Skin epidermis (tissue), 12 donors: ENCODE measurements at regions not wholly inside any gene's neighbourhood (a gene's known extent, or its start where the extent isn't known, plus 50 kb on each side); places are given as distances from the start of the nearest gene placed in this dataset.
"Not testable (repeated sequence)": the region's sequence is repeated elsewhere in the genome, so short reads cannot be mapped to it uniquely, and the experiment has no call there.

Experiments
- H3K27ac ChIP-seq, 21 experiments: fragments of 200-600 bp; sonication (generic) in 11 of 21; one replicate each; pipeline ENCODE4 v1.5.0; 2020; ENCODE audit warnings: mild to moderate bottlenecking in 3 of 21, inconsistent platforms in 2 of 21, moderate library complexity in 2 of 21
- H3K4me3 ChIP-seq, 7 experiments: fragments of 200-600 bp; sonication (generic) in 2 of 7; one replicate each; pipeline ENCODE4 v1.5.0; 2020; ENCODE audit warnings: inconsistent platforms in 2 of 7, mild to moderate bottlenecking in 2 of 7, moderate library complexity in 1 of 7

DNA sequence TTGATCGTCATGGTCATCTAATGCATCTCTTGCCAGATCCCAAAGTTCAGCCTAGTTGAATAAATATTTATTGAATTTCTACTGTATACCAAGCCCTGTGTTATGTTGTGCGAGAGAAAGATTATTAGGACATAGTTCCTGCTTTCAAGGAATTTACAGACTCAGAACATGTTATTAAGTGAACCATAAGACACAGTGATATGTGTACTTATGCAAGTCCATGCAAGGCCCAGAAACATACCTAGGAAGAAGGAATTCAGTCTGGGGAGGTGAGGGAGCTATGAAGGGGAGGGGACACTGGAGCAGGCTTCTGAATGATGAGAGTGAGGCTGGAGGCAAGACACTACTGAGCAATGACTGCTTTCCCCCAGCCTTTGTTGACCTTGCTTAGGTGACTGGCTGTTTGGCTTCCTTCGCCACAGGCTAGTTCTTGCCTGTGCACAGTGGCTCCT, 81.4 kb downstream of the ACAA2 start:
- Histone ChIP-seq H3K27ac (peak overlapping the region in 1 of 21 experiments; percentile 48), H3K4me3 (no peak overlapping the region)

DNA sequence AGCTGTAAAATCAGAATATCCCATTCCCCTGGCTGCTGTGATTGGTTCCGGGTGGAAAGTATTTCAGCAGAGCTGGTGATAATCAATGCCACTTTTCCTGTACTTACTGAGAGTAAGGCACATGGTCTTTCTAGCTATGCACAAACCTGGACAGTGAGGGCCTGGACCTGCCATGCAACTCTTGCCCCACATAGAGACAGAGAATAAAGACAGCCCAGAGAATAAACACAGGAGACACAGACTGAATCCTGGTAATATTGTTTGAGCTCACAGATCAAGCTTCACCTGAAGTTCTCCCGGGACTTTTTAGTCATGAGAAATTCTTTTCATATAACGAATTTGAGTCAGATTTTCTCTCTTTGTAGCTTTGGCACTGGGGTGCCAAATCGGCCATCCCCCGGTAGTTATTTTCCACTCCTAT, 81.9 kb downstream of the ACAA2 start:
- Histone ChIP-seq H3K27ac (peak overlapping the region in 1 of 21 experiments; percentile 48), H3K4me3 (no peak overlapping the region)

DNA sequence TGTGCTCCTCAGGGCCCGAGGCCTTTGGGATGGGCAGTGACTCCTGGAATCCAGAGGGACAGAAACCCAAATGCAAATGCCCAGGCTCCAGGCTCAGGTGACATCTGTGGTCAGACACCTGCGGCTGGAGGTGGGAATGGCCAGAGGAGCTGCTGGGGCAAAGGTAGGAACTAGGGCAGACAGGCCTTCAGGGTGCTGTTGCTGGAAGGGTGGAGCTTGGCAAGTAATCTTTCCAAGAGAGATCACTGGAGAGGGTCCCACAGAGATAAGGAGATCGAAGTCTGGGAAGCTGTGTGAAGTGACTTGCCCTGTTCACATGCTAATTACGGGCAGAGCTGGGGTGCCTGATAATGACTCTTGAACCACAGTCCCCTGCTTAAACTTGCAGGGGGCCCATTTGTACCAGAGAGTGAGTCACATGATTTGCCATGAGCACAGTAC, 82.4 kb downstream of the ACAA2 start:
- no peak overlapping the region for H3K4me3 ChIP-seq
- H3K27ac ChIP-seq, result peak overlapping the region in 1 of 21 experiments; percentile 48

DNA sequence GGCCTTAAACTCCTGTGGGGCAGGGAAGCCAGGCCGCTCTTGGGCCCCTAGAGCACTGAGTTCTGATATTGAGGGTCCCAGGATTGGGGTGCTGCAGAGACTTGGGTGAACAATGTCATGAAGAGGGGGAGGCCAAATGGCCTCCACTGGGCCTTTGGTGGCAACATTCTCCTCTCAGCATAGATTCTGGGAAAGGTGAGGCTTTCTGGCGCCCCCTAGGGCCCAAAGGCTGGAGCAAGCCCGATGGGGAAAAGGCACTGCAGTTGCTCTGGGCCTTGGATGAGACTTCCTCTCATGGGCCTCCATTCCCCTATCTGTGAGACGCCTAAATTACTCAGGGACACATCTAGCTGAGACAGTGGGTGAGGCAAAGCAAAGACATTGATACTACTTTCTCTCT, 84.8 kb downstream of the ACAA2 start:
- no peak overlapping the region for H3K4me3 ChIP-seq
- H3K27ac ChIP-seq, result peak overlapping the region in 1 of 21 experiments; percentile 6

GRCh38 chr18:49727816-49728215, 85.5 kb downstream of the ACAA2 start:
- H3K4me3 ChIP-seq, result no peak overlapping the region
- H3K27ac ChIP-seq, result no peak overlapping the region

DNA sequence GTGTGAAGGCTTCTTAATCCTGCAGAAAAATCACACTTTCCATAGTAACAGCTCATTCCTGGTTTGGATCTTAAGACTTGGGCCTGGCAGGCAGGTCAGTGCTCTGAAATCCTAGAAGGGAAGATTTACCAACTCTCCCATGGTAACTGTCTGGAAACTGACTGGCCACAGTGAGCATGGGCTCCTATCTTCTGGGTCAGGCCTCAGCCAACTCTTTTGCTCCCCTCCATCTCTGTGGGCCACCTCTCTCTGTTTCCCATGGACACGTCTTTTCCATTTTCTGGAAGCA, 86.7 kb downstream of the ACAA2 start:
- Histone ChIP-seq H3K4me3 (no peak overlapping the region), H3K27ac (peak overlapping the region in 10 of 21 experiments; percentile 11 to 80 (median 30))

DNA sequence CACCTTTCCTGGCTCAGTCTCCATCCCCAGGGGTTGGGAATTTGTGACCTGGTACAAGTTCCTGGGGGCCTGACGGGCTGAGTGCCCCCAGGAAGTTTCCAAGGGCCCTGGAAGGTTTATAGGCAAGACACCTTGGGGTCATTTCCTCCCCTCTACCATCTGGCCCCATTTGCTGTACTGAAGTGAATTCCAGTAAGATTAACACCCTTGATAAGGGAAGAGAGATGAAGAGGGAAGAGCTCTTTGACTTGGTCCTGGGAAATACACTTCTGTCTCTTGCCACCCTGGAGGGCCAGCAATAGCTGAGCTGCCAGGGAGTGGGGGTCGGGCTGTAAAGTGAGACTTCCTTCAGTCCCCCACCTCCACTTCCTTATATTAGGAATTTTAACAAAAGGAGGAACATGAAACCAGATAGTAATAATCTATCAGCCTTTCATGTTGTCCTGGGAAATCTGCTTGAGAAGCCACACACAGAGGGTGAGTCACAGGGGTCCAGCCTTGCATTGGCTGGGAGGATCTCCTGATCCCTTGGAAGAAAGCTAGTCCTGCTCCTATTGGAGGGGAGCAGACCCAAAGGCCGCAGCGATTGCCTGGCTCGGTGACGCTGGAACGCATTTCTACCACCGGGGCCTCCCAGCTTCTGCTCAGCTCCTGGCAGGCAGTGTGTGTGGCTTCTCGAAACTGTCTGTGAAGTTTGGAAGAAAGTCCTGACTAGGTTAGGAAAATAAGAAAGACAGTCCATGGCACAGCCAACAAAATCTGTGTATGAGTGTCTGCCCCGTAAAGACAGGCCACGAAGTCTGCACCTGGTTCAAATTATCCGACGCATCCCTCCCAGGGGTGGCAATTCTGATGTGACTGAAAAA, 87.3 kb downstream of the ACAA2 start:
- Histone ChIP-seq H3K4me3 (no peak overlapping the region), H3K27ac (peak overlapping the region in 14 of 21 experiments; percentile 11 to 80 (median 42))

GRCh38 chr18:49723648-49724180, 89.6 kb downstream of the ACAA2 start:
- Histone ChIP-seq H3K4me3 (no peak overlapping the region), H3K27ac (peak overlapping the region in 5 of 21 experiments; percentile 18 to 52 (median 40))

DNA sequence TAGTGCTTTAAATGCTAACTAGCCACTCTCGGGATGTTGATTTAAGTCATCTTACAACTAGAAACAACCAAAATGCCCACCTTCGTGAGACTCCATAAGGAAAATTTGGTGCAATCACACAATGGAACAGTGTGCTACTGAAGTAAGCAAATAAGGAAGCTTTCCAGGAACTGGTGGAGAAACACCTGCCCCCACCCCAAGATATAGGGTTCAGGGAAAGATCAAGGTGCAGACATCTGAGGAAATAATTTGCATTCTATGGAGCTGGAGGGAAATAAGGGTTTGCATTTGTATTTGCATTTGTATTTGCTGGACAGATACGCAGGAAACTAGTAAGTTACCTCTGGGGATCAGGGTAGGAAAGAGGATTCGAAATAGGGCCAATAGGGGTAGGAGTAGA, 90.9 kb downstream of the ACAA2 start:
- Histone ChIP-seq H3K4me3 (no peak overlapping the region), H3K27ac (no peak overlapping the region)

DNA sequence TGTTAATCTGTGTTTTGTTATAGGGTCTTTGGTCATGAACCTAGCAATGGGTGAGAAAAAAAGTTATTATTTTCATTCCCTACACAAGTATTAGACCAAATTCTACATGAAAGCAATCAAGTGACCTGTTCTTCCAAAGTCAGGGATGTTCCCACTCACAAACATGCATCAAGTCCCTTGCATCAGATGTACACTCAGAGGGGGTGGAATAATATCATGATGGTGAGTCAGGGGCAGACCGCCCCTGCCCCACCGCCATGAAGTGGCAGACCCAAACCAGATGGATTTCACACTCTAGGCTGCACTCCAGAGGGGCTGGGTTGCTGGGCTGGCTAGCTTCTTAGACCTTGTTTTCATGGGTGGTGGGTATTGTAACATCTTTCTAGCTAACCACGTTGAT, 91.4 kb downstream of the ACAA2 start:
- no peak overlapping the region for H3K4me3 ChIP-seq
- H3K27ac ChIP-seq, result no peak overlapping the region

DNA sequence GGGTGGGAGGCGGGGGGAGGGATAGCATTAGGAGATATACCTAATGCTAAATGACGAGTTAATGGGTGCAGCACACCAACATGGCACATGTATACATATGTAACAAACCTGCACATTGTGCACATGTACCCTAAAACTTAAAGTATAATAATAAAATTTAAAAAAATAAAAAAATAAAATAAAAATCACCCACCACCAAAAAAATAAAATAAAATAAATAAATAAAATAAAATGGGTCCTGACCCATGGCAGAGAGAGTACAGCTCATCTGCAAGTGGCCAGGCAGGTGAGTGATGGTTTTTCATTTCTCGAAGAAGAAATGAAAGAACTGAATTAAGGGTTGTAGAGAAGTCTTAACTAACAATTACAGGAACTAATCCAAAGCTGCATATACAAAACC, 92.4 kb downstream of the ACAA2 start:
- not testable (repeated sequence) for H3K27ac ChIP-seq, H3K4me3 ChIP-seq

DNA sequence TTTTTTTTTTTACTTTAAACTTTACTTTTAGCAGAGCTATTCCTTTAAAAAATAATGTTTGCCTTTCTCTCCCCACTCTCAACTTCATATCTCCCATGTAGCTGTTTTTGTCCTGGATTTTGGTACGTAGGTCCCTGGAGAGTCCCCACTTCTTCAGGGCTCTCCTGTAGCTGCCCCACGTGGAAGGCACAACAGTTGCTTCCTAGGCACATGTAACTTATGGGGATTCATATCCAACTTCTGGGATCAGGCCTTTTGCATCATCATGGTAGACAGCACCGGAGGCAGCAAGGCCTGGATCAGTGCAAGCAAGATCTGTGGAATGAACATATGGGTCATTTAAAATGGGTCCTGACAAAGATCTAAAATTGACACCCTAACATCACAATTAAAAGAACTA, 95.7 kb downstream of the ACAA2 start:
- Histone ChIP-seq H3K27ac (no peak overlapping the region), H3K4me3 (no peak overlapping the region)

DNA sequence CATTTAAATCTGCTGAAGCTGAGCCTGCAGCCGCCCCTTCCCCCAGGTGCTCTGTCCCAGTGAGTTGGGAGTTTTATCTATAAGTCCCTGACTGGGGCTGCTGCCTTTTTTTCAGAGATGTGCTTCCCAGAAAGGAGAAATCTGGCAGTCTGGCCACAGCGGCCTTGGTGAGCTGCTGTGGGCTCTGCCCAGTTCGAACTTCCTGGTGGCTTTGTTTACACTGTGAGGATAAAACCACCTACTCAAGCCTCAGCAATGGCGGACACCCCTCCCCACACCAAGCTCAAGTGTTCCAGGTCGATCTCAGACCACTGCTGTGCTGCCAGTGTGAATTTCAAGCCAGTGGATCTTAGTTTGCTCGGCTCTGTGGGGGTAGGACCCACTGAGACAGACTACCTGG, 97.3 kb downstream of the ACAA2 start:
- Histone ChIP-seq H3K27ac (no peak overlapping the region), H3K4me3 (no peak overlapping the region)

DNA sequence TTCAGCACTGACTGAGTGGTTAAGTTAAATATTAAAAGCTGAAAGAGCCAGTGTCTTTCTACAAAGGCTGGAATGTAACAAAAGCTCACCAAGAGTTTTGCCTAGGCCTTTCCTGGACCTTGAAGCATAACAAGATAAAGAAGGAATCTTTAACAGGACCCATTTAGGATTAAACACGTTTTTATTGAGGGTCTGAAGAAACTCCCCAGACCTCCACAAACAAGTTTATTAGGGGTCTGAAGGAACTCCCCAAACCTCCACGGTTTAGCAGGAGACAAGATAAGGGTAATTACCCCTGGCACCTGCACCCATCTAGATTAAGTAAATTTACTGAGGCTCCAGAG, 104.0 kb downstream of the ACAA2 start:
- Histone ChIP-seq H3K27ac (no peak overlapping the region), H3K4me3 (no peak overlapping the region)

DNA sequence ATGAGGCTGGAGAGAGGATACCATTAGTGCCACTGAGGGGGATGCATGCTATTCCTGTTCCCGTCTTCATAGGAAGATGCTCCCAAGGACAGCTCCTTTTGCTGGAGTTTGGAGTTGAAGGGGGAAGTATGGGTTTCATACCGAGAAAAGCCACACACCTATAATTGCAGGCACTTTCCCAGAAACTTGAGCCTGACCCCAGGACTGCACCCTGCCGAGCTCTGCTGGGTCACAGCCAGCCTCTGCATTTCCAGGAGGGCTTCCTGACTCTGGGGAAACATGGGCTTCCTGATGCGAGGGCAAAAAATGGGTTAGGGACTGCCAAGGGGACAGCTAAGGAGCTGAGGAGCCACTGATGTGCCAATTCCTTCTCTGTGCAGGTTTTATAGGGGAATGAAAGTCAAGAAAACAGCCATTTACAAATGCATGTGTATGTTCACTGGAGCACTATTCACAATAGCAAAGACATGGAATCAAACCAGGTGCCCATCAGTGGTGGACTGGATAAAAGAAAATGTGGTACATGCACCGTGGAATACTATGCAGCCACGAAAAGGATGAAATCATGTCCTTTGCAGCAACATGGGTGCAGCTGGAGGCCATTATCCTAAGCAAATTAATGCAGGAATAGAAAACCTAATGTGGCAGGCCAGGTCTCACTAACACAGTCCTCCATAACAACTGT, 104.5 kb downstream of the ACAA2 start:
- Histone ChIP-seq H3K27ac (no peak overlapping the region), H3K4me3 (no peak overlapping the region)

- H3K27ac ChIP-seq, result no peak overlapping the region
Measured at GRCh38 chr18:49707599-49707998, 105.7 kb downstream of the ACAA2 start.

DNA sequence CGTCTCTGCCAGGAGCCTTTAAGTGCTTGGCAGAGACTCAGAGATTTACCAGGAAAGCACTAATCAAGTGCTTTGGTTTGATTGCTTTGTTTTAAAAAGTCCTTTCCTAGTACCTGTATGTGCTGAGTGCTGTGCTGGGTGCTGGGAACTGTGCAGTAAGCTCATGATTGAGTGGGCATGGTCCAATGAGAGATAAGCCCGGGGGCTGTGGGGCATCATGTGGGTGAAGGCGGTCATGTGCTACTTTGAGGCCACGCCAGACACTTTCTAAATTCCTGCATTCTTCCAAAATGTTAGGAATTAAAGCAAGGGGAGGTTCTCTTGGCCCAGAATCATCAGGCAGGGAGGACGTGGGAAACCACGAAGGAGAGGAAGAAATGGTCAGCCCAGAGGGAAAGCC, 109.0 kb downstream of the ACAA2 start:
- no peak overlapping the region for H3K27ac ChIP-seq
- no peak overlapping the region for H3K4me3 ChIP-seq

More at GRCh38 chr18:49707599-49707998, 105.7 kb downstream of the ACAA2 start:
- no peak overlapping the region for H3K4me3 ChIP-seq

DNA sequence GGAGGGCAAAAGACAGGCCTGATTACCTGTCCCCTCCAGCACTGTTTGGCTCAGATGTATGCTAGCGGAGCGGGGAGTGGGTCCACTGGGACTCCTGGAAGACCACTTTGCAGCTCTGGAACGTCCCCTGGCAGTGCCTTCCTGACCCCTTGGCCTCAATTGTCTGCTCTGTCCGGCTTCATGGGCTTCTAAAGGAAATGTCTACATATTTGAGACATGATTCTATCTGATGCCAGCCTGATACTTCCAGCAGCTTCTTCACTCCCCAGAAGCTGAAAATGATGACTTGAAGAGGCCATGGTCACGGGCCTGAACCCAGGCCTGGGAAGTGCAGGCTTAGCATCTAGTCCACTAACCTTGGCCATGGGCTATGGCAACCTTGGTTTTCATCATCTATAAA, 112.1 kb downstream of the ACAA2 start:
- no peak overlapping the region for H3K27ac ChIP-seq
- H3K4me3 ChIP-seq, result no peak overlapping the region

DNA sequence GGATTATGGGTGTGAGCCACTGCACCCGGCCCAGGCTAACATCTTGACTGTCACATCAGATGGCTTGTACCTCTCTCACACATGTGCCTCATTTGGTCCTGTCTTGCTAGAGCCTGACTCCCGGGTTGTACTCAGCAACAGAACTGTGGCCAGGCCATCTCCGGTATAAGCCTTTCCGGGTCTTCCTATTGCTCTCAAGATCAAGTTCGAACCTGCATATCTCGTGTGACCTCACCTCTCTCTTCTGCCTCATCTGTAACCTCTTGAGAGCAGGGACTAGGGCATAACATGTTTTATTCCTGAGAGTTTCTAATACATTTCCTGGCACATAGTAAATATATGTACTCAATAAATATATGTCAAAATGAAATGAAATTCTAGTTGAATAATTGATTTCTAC, 114.0 kb downstream of the ACAA2 start:
- Histone ChIP-seq H3K27ac (no peak overlapping the region), H3K4me3 (no peak overlapping the region)

DNA sequence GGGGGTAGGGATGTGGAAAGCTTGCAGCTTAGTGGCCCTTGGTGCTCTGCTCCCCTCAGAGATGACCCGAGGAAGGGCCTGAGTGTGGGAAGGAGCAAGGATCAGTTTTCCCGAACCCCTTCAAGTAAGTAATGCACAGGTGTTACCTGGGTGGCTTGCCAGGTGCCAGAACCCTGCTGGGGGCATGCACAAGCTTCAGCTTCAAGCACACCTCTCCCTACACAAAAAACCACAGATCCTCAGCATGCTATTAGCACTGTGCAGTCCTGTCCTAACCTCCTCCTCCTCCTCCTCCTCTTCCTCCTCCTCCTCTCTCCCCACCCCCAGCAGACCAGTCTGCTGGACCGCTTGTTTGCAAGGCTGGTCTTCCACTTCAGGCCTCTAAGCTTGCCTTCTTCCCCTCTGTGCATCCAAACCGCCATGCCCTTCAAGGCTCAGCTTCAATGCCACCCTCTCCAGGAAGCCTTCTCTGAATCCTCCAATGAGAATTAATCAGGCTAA, 114.8 kb downstream of the ACAA2 start:
- H3K4me3 ChIP-seq, result no peak overlapping the region
- H3K27ac ChIP-seq, result no peak overlapping the region
